HG02763 (cell line): ENCODE measurements at regions not wholly inside any gene's neighbourhood (a gene's known extent, or its start where the extent isn't known, plus 50 kb on each side); places are given as distances from the start of the nearest gene placed in this dataset.

Source experiments
- ATAC-seq: cut with Tn5 transposase; IDR thresholded peaks from one replicate; pipeline ENCODE4 v1.9.1; 2021; ENCODE audit warnings: mild to moderate bottlenecking, moderate library complexity; ENCODE audit not compliant: unreplicated experiment

DNA sequence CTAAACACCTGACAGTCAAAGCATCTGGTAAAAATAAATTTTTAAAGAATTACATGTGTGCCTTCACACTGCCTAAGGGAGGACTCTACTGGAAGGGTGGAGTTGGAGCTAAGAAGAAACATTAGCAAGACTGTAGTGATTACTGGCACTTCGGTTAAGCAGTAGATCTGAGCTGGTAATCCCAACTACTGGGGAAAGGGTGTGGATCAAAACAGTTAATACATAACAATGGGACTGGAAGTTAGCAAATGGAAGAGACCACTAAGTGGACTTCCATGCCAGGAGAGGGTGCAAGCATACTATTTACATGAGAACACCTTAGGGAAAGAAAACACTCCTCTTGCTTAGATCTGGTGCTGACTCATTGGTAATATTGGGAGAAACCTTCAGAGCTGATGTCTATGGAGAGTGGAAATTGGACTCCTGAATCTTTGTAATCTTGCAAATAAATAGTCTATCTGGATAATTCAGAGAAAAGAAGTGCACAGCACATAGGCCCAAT is 519.6 kb upstream of the LINC00305 start:
- no peak for ATAC-seq

DNA sequence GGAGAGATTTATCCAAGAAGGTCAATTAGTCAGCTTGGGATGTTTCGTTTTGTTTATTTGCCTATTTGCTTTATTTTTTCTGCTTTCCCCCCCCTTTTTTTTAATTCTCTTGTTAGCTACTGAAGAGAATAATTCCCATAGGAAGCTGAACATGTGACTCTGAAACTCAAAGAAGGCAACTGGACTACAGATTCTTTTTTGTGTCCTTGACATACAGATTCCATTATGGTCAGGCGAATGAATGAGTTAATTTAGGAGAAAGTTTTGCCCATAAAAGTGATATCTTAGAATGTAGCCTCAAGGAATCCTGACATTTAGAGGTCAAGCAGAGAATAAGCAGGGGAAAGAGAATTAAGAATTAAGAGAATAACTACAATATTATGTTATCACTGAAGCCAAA is 514.2 kb upstream of the LINC00305 start:
- ATAC-seq: no peak

DNA sequence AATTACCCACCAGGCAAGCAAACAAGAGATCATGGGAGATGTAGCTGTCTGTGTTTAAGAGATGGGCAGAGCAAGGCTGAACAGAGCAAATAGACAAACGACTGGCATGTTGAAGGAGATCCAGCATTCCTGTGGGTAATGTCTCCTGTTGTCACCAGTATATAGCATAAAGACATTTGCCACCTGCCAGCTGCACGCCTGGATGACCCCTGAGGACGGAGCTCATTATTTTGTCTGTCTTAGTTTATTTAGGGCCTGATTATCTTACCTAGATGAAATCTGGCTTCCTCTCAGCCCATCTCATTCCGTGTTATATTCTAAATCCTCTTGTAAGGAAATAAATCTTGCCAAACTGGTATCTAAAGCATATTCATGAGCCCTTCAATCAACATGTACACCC is 510.3 kb upstream of the LINC00305 start:
- no peak for ATAC-seq

DNA sequence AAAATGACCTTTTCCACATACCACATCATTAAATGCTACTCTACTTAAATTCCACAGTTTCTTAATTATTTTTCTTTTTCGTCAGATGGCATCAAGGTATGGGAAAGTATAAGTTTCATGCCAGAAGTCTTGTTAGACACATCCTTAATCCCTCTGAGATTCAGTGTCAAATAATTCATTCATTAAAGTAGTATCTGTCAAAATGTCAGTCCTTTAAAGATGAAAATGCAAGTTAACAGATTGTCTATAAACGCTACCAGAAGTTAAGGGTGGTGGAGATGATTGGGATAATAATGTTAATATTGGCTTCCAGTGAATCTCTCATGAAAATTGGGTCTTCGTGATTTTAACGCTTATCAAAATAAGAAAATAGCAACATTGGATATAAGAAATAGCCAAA is 504.2 kb upstream of the LINC00305 start:
- no peak for ATAC-seq

DNA sequence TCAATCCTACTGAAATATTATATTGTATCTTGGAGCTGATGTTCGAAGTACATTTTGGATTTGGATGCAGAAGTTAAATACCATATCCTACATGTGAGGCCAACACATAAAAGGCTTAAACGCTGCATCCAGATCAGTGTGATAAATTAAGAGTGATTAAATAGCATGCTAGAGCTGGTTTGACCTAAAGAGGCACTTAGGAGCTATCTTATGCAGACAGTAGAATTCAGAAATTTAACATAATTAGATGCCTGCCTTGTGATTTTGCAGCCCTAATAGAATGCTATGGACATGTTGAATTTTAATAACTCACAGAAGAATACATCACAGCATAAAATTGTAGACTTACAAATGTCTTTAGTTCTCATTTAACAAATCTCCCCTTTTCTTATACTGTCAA is 501.2 kb upstream of the LINC00305 start:
- no peak for ATAC-seq

DNA sequence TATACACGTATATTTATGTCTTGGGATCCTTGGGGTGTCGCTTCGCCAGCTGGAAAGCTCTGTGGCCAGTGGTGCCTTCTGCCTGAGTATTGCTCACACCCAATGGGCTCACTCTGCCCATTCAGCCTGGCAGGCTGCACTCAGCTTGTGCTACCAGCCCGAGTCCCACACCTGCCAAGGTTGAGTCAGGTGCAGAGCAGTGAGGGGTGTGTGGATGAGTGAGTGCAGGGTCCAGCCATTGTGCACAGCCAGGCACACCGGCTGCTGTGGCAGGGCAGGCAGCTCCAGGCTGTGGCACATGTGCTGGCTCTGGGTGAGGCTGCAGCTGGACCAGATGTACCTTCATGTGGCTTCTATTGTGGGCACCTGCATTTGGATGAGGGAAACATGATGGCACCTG is 496.9 kb upstream of the LINC00305 start:
- ATAC-seq: no peak

DNA sequence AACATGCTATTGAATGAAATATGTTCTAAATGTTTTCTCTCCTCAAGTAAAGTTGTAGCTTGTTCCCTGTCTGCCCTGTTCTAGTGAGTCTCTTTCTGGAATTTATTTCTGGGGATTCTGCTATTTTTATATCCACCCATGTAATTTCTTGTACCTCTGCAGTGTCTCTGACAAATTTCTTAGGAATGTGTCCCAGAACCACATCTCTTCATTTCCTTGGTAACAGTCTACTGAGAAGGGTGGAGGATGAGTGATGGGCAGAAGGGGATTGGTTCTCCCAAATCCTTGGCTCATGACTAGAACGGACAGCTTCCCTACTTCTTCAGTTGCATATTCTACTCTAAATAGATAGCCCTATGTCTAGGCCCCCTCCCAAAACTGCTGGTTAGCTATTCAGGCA is 490.6 kb upstream of the LINC00305 start:
- no peak for ATAC-seq

DNA sequence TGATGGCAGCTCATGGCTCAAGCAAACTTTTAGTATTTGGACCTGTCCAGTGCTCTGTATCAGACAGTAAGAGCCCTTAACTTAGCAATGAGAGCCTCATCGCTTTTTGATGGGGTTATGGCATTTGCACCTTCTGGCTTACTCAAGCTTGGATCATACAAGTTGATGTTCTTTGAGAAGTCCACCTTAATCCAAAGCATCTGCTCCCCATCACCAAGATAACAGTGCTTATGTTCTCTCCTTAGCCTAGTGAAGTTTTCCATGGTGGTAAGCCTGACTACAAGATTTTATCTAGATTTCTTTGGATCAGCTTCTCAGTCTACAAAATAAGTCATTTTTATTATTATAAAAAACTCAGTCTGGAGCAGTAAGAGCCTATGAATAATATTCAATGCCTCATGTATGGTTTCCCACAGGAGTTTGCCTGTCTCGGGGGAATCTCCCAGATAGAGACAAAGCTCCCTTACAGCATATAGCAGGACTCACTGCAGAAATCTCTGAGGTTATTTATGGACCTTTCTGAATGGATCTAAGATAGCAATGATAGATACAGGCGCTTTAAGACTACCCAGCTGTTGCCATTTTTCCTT is 472.2 kb upstream of the LINC00305 start:
- ATAC-seq: no peak

DNA sequence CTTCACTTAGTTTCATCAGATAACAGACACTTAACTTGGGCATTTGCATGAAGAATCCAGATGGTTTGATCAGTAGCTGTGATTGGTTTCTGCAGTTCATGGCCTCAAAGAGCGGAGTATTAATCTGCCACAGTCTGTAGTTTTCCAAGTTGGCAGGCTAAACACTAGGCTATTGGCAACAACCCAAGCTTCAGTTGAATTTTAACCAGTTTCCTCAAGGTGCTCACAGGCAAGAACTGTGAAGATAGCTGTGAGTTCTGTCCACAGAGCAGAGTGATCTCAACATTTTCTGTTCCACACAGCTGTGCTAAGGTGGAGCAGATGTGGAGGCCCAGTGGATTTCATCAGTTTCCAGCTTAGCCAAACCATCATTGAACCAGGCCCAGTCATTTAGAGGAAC is 469.5 kb upstream of the LINC00305 start:
- no peak for ATAC-seq

DNA sequence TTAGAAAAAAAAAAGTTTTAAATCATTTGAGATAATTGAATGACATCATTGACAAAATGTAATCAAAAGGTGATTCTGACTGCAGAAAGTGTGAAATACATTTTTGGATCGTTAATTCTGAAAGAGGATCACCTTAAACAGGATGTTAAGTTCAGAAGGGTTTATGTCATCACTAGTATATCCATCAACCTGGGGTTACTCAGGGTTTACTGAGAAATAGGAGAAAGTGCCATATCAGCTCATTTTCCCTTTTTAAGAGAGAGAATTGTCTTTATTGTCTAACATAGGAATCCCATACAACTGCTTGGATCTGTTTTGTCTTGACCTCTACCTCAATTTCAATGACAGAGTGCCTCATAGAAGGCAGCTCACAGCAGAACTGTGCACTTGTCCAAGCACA is 466.1 kb upstream of the LINC00305 start:
- ATAC-seq: no peak

DNA sequence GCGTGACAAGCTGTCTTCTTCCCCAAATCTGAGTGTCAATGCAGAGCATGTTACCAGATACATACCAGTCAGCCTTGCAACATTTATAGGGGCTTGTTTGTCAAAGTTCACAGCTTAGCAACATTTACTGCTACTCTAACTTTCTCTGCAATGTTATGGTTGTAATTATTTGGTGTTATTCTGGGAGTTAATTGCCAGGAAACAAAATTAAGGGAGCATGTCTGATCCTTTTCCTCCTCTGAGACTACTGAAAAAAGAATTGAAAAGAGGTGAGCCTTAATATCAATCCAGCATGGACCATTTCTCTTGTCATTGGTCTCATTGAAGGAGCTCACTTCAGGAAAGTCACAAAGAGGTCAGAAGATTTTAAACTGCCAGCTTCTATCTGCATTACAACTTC is 465.6 kb upstream of the LINC00305 start:
- no peak for ATAC-seq

DNA sequence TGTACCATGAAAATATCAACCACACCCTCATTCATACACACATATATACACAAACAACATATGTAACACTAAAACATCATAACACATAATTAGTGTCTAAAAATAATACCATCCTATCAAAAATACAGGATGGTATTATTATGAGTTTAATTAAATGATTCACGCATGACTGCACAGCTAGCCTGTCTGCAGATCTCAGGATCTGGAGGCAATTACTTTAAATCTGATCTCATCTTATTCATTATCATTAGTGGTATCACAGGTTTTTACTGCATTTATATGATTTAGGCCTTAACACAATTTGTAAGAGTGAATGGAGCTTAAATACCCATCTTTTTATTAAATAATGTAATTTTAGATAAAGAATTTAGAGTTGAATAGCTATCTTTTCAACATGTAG is 443.4 kb upstream of the LINC00305 start:
- no peak for ATAC-seq

DNA sequence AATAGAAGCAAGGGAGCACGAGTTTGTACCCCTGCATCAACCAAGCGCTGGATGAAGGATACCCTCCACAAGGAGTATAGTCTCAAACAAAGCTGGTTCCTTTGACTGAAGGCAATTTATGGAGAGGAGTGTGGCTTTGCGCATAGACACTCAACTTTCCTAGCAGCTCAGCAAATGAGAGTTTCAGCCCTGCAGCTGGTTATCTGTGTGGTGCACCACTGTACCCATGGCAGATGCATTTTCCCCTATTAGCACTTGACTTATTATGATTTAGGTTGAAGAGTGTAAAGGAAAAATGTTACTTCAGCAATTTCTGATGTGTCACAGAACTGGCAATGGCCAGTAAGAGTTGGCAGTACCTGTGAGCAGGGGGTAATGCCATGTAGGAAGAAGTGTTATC is 440.1 kb upstream of the LINC00305 start:
- ATAC-seq: no peak

DNA sequence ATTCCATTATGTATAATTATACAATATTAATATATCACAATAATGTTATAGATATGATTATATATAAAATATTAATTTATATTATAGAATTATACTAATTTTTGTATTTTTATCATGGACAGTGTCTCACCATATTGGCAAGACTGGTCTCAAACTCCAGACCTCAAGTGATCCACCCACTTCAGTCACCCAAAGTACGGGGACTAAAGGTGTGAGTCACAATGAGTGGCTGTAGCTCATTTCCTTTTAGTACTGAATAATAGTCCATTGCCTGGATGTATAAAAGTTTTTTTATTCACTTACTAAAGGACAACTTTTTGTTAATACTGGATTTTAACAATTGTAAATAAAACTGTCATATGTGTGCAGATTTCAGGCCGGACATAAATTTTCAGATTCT is 417.6 kb upstream of the LINC00305 start:
- ATAC-seq: no peak

DNA sequence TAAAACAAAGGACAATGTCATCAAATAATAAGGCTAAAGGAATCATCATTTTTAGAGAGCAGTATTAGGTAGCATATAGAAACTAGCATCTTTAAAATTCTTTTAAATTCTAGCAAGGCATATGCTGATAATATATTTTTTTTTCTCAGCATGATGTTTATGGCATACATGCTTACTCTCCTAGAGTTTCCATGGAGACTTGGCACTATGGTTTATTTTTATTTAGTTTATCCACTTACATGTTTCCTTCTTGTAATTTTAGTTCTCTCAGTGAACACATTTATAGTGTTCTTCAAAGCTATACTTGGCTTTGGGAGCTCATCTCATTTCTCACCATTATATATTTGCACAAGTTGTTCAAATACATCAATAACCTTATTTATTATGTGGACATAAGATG is 413.8 kb upstream of the LINC00305 start:
- no peak for ATAC-seq

DNA sequence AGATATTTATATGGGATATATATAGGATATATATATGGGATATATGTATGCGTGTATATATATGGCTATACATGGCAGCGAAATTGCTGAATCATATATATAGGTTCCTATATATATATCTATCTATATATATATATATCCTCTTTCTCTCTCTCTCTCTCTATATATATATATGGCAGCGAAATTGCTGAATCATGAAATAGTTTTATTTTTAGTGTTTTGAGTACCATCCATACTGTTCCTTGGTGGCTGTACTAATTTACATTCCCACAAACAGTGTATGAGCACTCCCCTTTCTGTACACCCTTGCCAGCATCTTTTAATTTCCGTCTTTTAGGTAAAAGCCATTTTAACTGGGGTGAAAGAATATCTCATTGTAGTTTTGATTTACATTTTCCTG is 397.6 kb upstream of the LINC00305 start:
- no peak for ATAC-seq

DNA sequence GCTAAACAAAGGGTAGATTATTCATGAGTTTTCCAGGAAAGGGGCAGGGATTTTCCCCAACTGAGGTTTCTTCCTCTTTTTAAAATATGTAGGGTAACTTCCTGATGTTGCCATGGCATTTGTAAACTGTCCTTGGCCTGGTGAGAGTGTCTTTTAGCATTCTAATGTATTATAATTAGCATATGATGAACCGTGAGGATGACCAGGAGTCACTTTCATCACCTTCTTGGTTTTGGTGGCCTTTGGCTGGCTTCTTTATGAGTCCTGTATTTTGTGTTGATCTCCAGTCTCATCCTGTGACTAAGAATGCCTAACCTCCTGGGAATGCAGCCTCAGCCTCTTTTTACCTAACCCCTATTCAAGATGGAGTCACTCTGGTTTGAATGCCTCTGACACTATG is 391.0 kb upstream of the LINC00305 start:
- ATAC-seq: no peak

DNA sequence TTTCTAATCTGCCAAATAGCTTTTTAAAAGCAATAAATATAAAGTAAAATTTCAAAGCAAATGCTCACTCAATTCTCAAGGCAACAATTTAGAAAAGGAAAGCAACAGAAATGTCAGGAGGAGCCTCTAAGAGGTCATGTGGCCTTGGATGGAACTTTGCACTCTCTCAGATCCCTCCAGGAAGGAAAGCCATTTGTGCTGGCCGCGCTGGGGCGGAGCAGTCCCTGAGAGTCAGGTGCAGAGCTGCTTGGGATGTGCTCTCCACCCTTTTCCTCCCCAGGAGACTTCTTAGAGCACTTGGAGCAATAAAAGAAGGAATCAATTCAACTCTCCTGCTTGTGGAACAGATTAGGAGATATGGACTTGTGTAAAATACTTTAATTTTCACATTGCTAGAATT is 379.8 kb upstream of the LINC00305 start:
- no peak for ATAC-seq

DNA sequence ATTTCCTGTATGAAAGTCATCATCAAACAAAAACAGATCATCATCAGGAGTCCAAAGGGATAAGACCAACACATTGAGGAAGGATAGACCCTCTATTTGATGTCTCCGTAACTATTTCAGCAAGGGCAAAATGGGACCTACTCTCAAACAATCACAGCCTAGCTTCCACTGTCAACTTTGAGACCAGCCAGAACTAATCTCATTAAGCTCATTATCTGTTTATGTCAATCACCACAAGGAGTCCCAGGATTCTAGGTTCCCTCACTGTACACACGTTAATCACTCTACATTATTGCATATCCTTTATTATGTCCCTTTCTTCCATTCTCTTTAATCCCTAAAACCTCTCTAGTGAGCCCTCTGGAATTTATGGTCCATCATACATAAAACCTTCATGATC is 370.3 kb upstream of the LINC00305 start:
- ATAC-seq: no peak

DNA sequence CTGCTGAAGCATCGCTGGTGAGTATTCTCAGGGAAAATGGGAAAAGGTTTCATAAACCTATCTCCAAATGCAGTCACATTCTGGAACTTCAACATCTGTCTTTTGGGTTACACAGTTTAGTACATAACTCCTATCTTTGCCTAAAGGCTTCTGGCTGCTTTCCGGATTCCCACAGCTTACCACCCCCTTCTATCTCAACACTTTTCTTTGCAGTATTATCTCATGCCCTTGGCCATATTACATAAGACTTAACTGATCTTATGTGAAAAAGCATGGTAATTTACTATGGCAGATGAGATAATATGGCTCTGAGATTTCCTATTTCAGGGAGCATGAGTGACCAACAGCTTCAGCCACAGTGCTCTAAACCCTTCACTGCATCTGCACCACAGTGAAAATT is 369.3 kb upstream of the LINC00305 start:
- no peak for ATAC-seq

DNA sequence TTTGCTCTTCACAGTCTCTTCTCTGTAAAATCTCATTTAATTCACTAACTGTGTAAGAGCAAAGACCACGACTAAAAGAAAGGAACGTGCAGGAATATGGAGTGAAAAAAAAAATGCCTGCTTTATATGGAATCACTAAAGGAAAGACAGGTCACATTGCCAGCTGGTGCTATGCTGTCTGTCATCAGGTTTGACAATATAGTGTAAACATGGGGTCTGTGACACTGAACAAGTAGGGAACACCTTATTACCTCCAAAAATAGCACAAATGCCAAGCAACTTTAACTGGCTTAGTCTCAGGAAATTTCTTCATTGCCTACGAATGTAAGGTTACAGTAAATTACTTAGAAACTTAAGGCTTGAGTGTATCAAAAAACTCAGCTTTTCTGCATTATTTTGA is 364.5 kb upstream of the LINC00305 start:
- ATAC-seq: no peak

DNA sequence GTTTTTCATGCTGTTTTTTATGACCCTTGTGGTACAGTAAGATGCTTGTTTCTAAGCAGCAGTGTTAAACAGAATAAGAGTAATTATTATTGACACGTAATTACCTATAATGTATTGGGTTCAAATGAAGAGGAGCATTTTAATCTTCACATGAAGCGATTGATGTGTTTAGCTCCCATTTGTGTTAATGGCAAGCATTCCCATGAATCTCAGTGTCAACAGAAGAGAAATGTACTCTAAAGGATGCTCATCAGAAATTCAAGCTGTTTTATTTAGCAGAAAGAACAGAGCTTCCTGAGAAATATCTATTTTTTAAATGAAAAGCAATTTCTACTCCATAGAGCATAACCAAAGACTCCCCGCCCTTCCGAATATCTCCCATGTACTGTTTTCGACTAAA is 341.3 kb upstream of the LINC00305 start:
- no peak for ATAC-seq

DNA sequence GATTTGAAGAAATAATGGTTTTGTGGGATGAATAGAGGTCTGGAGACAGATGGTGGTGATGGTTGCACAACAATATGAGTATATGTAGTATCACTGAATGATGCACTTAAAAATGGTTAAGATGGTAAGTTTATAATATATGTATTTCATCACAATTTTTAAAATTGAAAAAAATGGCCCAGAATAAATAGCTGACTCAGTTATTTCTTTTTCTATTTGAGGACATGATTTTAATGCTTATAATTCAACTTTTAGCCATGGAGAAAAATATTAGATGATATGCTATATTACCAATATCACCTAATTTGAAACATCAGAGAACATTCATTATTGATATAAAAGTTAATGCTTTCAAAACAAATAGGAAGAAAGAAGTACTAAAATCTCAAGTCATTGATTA is 339.8 kb upstream of the LINC00305 start:
- ATAC-seq: no peak

DNA sequence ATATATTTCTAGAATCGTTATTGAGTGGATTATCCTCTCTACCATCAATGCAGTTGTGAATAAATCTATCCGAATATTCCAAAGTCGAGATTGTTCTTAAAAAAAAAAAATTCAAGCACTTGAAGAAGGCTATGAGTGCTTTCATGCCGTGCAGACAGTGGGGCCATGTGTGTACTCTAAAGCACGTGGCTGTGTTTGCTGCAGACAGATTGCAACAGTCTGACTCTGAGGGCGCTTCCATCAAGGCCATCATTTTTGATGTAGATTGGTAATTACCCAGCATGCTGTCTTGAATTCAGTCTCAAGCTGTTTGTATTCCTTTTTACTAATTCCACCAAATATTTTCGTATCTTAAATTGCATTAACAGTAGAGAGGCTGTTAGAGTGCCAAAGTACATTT is 325.9 kb upstream of the LINC00305 start:
- no peak for ATAC-seq
